Frontal cortex (tissue), 3 donors: ENCODE measurements at regions not wholly inside any gene's neighbourhood (a gene's known extent, or its start where the extent isn't known, plus 50 kb on each side); places are given as distances from the start of the nearest gene placed in this dataset.
"Not testable (repeated sequence)": the region's sequence is repeated elsewhere in the genome, so short reads cannot be mapped to it uniquely, and the experiment has no call there.

Source experiments
- DNase-seq, 2 donors: peaks; one replicate each; pipeline ENCODE4 v3.0.0; 2012; ENCODE audit warnings: low spot score in 2 of 2
- FAIRE-seq: peaks from 2 replicates; lab custom pipeline; 2012; peaks lifted over from hg19 to GRCh38; lab: Jason Lieb, UNC
- donor health status: control.
- donor health status: control.
- donor health status: control.

DNA sequence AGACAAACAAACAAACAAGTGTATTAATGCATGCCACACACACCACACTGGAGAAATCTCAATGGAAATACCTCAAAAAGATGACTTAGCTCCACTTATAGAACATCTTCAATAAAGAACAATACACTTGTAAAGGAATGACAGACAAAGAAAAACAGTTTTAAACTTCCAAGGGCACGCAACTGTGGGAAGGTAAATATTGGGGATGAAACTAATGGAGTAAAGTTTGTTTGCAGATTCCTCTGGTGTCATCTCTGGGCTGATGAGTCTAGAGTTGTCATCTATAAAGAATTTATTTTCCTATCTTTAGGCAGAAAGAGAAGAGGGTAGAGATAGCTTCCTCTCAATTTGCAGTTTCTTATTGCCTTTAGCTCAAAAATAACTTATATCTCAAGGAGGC lies 144.0 kb upstream of the ZC3H15 start:
- DNase-seq (no peak), FAIRE-seq (no peak)

DNA sequence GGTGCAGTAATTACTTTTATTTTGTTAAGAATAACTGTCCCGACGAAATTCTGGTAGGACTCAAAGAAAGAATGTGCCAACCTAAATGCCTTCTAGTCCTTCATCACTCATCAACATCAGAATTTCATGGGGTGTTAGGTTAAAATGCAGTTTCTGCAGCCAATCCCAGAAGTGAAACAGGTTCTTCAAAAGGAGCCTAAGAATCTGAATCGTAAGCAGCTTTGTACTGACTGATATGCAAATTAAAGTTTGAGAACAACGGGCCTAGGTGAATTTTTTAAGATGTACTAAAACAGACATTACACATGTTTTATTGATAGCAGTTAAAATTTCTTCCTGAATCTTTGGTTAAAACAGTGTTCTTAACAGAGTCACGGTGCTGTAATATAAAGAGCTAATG lies 140.3 kb upstream of the ZC3H15 start:
- FAIRE-seq, result no peak
- DNase-seq, result no peak

DNA sequence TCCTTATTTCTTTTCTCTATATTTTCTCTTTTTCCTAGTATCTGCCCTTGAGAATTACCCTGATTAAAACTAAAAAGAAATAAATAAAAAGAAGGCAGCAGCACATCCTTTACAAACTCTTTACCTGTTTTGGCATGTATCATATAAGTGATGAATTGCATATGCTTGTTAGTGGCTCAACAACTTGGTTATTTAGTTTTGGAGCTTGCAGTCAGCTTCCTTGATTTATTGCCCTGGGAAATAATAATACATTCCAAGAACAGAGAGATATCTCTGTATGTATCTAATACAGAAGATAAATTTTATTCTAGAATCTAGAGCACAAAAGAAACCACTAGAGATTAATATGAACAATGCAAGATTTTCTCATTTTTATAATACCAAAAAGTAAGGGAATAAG lies 139.8 kb upstream of the ZC3H15 start:
- FAIRE-seq, result peak; percentile 6
- DNase-seq, result no peak

DNA sequence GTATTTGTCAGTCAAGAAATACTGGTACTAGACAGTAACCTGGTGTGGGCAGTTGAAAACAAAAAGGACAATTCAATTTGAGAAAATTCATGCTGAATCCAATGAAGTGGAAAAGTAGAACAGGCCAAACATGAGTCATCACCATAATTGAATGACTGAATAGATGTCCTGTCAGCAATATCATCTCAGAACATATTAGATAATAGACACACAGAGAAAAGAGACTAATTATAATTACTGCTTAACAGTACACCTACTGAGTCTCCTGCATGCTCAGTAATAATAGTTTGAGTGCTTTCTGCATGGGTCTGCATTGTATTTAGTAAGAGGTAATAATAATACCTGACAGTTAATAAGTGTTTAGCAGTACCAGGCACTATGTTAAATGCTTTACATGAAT lies 138.6 kb upstream of the ZC3H15 start:
- DNase-seq (no peak), FAIRE-seq (no peak)

DNA sequence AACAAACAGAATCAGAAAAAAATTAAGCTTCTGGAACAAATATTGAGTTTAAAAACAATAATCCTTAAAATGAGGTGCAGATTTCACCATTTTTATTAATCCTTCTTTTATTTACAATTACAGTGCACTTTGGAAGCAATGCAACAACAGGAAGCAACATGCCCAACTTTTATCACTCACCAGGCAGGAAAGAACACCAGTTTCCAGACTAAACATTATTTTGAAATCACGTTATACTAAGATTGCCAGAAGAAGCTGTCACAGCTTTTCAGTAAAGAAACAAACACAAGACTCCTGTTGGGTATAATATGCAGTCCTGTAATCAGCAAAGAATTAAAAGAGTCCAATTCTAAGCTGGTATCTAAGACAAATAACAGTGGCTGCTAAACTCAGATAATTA lies 137.9 kb upstream of the ZC3H15 start:
- DNase-seq (no peak), FAIRE-seq (no peak)

DNA sequence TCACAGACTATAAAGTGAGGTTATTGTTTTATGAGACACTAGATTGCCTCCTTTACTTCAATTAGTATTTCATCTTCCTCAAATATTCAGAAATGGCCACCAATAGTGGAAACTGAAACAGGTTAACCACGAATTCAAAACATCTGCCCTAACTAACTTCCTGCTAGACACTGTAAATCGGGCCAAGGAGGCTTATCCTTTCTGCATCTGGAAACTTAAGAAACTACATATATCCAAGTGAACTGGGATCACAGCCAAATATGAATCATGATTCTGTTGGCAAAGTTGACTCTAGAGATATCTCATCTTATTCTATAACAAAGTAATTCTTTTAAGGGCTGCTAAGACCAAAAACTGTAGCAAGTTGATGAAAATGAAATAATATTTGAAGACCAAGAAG lies 136.6 kb upstream of the ZC3H15 start:
- FAIRE-seq, result no peak
- DNase-seq, result no peak

DNA sequence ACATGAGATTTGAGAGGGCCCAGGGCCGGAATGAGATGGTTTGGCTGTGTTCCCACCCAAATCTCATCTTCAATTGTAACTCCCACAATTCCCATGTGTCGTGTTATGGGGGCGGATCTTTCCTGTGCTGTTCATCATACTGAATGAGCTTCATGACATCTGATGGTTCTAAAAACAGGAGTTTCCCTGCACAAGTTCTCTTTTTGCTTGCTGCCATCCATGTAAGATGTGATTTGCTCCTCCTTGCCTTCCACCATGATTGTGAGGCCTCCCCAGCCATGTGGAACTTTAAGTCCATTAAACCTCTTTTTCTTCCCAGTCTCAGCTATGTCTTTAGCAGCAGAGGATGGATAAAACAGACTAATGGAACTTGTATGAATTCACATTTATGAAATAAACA lies 131.9 kb upstream of the ZC3H15 start:
- not testable (repeated sequence) for DNase-seq, FAIRE-seq

DNA sequence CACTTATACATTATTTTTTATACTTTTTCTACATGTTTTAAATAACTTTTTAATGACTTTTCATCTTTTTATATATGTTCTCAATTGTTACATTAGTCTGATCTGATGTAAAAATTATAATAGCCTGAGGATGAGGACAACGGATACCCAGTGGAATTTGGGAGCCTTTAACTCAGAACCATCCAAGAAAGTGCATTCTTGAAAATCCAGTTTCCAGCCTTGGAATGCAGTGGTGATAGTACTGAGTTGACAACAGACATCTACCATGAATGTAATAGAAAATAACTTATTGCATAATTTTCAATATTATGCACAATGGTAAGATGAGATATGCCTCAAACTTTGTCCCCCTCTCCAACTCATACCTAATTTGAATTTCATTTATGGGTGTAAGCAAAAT lies 120.7 kb upstream of the ZC3H15 start:
- no peak for FAIRE-seq

DNA sequence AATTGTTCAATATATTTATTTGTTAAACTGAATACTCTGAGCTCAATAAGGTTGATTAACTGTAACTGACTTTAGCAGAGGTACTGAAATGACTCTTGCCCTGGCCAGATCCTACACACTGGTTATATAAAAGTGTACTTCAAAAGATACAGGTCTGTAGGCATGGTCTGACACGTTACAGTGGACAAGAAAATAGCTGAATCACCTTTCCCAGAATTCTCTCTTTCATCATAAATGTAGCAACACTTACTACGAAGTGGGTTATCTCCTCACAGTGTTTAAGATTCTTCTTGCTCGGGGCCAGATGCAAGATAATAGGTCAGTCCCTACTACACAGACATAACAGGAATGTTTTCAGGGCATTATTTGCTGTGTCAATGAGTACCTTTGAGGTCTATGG lies 107.0 kb upstream of the ZC3H15 start:
- DNase-seq, result no peak
- FAIRE-seq, result no peak

More for the DNA sequence above, 120.7 kb upstream of the ZC3H15 start:
- DNase-seq, result no peak

DNA sequence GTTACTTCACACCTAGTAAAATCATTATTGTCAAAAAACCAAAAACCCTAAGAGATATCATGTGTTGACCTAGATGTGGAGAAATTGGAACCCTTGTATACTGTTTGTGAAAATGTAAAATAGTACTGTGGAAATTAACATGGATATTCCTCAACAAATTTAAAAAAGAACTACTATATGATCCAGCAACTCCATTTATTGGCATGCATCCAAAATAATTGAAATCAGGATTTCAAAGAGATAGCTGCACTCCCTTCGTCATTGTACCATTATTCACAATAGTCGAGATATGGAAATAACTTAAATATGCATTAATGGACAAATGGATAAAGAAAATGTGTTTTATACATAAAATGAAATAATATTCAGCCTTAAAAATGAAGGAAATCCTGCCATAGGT lies 105.3 kb upstream of the ZC3H15 start:
- DNase-seq (no peak), FAIRE-seq (no peak)

DNA sequence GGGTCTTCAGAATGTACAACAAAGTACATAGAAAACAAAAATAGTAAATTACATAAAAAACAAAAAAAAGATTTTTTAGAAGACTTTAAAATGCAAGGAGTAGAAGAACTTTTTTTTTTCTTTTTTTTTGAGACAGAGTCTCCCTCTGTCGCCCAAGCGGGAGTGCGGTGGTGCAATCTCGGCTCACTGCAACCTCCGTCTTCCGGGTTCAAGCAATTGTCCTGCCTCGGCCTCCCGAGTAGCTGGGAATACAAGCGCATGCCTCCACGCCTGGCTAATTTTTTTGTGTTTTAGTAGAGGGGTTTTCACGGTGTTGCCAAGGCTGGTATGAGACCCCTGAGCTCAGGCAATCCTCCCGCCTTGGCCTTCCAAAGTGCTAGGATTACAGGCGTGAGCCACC lies 104.5 kb upstream of the ZC3H15 start:
- DNase-seq (no peak), FAIRE-seq (no peak)

DNA sequence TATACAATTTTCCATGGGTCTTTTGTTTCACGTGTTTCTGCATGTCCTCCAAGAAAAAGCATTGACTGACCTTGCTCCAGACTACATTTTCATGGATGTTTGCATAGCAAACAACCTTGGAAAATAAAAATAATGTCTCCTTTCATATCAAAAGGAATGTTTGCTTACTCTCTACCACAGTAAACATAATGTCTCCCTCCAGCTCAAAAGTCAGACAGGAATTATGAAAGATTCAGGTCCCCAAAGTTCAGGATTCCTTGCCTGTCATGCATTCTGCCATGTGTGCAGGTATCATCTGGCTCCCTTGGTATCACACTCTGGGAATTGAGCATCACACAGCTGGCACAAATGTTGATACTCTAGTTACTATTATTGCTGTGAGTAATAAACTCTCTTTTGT lies 103.1 kb upstream of the ZC3H15 start:
- no peak for FAIRE-seq

DNA sequence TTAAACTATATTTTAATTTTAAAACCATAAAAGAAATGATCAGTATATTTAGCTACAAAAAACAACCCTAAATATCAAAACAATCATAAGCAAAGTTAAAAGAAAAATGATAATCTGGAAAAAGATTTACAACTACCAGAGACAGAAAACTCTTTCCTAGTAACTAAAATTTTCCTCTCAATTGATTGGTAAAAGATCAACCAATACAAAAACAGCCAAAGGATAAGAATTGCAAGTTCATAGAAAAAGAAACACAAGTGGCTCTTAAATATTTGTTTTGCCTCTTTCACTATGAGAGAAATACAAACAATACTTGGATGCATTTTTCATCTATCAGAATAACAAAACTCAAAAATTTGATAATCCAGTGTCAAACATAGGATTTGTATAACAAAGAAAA lies 101.8 kb upstream of the ZC3H15 start:
- DNase-seq (no peak), FAIRE-seq (no peak)

More for the DNA sequence above, 103.1 kb upstream of the ZC3H15 start:
- DNase-seq, result no peak

DNA sequence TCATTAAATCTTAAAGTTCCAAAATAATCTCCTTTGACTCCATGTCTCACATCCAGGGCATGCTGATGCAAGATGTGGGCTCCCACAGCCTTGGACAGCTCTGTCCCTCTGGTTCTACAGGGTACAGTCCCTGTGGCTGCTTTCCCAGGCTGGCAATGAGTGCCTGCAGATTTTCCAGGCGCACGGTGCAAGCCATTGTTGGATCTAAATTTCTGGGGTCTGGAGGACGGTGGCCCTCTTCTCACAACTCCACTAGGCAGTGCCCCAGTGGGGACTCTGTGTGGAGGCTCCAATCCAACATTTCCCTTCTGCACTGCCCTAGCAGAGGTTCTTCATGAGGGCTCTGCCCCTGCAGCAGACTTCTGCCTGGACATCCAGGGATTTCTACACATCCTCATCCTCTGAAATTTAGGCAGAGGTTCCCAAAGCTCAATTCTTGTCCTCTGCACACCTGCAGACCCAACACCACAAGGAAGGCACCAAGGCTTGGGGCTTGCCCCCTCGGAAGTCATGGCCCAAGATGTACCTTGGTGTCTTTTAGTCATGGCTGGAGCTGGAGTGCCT lies 100.3 kb upstream of the ZC3H15 start:
- not testable (repeated sequence) for FAIRE-seq, DNase-seq

DNA sequence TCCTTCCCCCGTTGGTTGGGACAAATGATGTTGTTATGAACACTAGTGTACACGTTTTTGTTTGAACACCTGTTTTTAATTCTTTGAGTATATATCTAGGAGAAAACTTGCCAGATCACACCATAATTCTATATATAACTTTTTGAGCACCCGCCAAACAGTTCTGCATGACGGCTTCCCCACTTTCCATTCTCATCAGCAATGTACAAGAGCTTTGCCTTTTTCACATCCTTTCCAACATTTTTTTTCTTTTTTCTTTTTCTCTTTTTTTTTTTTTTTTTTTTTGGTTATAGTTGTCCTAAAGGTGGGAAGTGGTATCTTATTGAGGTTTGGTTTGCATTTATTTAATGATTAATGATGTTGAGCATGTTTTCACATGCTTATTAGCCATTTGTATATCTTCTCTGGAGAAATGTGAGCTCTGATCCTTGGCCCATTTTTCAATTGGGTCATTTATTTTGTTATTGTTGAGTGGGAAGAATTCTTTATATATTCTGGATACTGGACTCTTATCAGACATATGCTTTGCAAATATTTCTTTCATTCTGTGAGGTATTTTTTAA lies 86.9 kb upstream of the ZC3H15 start:
- DNase-seq (no peak), FAIRE-seq (no peak)

DNA sequence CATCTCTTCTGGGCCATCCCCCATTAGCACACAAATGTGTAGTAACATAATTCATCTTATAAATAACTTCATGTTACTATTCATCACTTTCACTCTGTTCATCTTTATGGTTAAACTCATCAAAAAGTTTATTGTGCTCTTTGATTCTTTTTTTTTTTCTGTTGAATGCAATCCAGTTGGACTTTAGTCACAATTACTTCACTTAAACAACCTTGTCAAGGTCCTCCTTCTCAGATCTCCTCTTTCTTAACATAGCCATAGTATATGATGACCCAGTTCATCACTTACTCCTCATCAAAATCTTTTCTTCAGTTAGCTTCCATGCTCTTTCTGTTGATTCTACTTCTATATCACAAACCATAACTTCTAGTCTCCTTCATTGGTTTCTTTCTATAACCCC lies 80.2 kb upstream of the ZC3H15 start:
- DNase-seq (no peak), FAIRE-seq (no peak)

DNA sequence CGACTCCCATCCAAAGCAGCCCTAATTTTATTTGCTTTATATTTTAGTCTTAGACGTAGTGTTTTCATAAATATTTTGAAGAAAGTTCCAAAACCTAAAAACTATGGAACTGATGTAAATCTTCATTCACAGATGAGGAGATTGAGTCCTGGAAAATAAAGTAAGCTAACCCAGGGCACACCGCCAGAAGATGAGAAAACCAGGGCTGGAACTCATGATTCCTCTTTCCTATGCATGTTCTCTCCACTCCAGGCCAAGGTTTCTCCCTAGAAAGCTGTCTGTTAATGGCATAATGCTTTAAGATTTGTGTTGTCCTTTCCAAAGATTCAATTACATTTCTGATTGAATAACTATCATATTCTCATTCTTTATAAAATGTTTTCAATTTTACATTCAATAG lies 78.4 kb upstream of the ZC3H15 start:
- no peak for FAIRE-seq
- DNase-seq, result no peak

DNA sequence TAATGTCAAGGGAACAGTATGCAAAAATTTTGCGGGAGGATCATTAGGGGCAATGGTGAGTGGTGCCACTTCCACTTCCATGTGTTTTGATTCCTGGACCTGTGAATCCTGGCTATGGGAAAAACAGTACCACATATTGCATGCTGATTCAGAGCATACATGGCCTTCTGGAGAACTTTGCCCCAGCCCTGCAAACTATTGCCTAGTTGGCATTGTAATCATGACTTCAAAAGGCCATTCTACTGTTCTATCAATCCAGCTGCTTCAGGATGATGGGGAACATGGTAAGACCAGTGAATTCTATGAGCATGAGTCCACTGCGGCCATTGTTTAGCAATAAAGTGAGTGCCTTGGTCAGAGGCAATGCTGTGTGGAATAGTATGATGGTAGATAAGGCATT lies 75.3 kb upstream of the ZC3H15 start:
- FAIRE-seq (no peak), DNase-seq (no peak)

DNA sequence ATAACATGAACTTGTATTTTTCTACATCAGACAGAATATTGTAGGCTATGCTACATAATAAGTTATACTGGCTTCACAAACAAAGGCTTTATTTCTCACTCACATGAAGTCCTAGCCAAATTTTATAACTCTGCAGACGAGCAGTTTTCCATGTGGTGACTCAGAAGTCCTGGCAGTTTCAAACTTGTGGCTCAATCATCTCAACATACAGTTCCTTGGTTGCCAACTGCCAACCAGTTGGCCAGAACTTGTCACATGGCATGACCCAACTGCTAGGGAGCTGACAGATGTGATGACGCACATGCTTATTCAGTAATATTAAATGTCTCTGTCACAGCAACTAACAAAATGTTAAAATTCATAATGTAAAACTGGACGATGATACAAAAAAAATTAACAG lies 63.8 kb upstream of the ZC3H15 start:
- FAIRE-seq (no peak), DNase-seq (no peak)

DNA sequence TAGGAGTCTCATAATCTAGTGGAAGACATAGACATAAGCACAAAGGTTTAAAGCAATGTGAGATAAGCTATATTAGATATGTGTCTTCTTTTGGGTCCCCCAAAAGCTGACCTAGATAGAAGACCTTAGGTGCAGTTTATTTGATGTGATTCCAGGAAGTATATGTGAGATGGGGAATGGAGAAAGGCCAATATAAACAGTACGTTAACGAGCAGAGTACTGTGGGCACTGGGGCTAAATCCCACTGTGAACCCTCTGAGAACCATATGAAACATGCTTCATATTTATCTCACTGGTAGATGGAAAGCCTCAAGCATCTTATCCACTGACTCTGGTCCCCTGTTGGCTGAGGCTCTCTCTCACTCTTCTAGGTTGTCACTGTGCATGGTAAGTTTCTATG lies 62.6 kb upstream of the ZC3H15 start:
- no peak for FAIRE-seq

DNA sequence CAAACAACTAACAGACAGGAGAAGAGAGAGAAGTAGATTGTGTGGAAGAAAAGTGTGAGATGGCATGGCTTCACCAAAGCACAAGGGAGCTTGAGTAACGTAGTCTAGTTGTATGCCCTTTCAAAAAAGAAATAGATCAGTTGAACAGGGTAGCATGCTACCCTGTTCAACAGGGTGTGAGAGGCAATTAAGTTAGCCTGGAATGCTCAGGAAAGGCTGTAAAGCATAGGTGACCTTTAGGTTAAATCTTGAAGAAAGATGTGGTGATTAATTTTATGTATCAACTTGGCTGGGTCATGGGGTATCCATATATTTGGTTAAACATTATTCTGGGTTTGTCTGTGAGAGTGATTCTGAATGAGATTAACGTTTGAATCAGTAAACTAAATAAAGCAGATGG lies 61.8 kb upstream of the ZC3H15 start:
- FAIRE-seq, result no peak
- no peak for DNase-seq

More for the DNA sequence above, 62.6 kb upstream of the ZC3H15 start:
- DNase-seq, result no peak

DNA sequence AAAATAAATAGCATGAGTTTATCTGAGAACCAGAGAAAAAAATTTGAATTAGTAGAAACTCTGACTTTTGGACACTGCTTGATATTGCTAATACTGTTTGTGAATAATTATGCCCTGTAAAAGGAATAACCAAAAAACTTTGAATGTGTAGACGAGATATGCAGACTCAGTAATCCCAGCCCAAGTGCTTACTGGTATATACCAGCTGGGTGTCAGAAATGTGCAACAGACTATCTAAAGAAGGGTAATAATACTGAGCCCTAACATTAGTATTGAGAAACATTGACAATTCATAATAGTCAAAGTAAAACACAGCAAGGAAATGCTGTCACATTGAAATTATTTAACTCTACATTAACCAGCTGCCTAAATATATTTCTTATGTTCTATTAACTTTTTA lies 60.5 kb upstream of the ZC3H15 start:
- DNase-seq (no peak), FAIRE-seq (no peak)
